Heart left ventricle (tissue), 16 donors: ENCODE measurements at regions not wholly inside any gene's neighbourhood (a gene's known extent, or its start where the extent isn't known, plus 50 kb on each side); places are given as distances from the start of the nearest gene placed in this dataset.

Experiments
- ATAC-seq, 4 donors: fragments of 200-7000 bp; cut with Tn5 transposase; one replicate each; pipeline ENCODE4 v1.9.1; 2020 to 2022; ENCODE audit warnings: moderate library complexity in 4 of 4, mild to moderate bottlenecking in 3 of 4, moderate number of reproducible peaks in 1 of 4
- DNase-seq, 5 donors: peaks; one replicate each; pipeline ENCODE4 v3.0.0-alpha.2; 2020
- H3K27ac ChIP-seq, 12 donors: fragments of 200-600 bp; sonication (generic) in 4 of 12; one replicate each; pipeline versions ENCODE4 v1.5.0 to v1.8.0; 2016 to 2022; ENCODE audit warnings: mild to moderate bottlenecking in 2 of 12
- H3K27me3 ChIP-seq, 9 donors: fragments of 200-600 bp; sonication (generic) in 2 of 9; one replicate each; pipeline versions ENCODE4 v1.5.1 to v1.8.0; 2016 to 2022; ENCODE audit warnings: mild to moderate bottlenecking in 3 of 9
- H3K36me3 ChIP-seq, 9 donors: fragments of 200-600 bp; sonication (generic) in 2 of 9; one replicate each; pipeline versions ENCODE4 v1.5.0 to v1.8.0; 2018 to 2022; ENCODE audit warnings: mild to moderate bottlenecking in 2 of 9
- H3K4me1 ChIP-seq, 12 donors: fragments of 200-600 bp; sonication (generic) in 4 of 12; one replicate each; pipeline versions ENCODE4 v1.5.0 to v1.8.0; 2016 to 2022; ENCODE audit warnings: mild to moderate bottlenecking in 3 of 12
- H3K4me3 ChIP-seq, 12 donors: fragments of 200-600 bp; sonication (generic) in 4 of 12; one replicate each; pipeline versions ENCODE4 v1.5.0 to v1.8.0; 2017 to 2022; ENCODE audit warnings: mild to moderate bottlenecking in 9 of 12, moderate library complexity in 4 of 12
- H3K9me3 ChIP-seq, 12 donors: fragments of 200-600 bp; sonication (generic) in 4 of 12; one replicate each; pipeline versions ENCODE4 v1.5.0 to v1.8.0; 2016 to 2022; ENCODE audit warnings: mild to moderate bottlenecking in 1 of 12
- POLR2A ChIP-seq, 2 donors: fragments of 450-650 bp; IDR thresholded peaks; one replicate each; pipeline ENCODE4 v1.6.1; 2017; ENCODE audit warnings: antibody characterized with exemption in 2 of 2, mild to moderate bottlenecking in 2 of 2, moderate library complexity in 2 of 2
- WGBS, 4 donors: extraction: QIAGEN DNeasy Blood & Tissue Kit in 2 of 4; methylation state at CpG; one replicate each; pipeline versions ENCODE4 v1.1.5 to v1.1.7; 2013 to 2018; 5-methylcytosine and 5-hydroxymethylcytosine counted together
- intact Hi-C, 10 donors: fragments of 100-400 bp; cut with DNase I; formaldehyde crosslinking; loops; one replicate each; pipeline versions ENCODE4 v1.11.1 to v1.14.2; 2022
- TF ChIP-seq, protein P1 (sequence below), 12 donors: fragments of 200-600 bp; sonication (generic) in 4 of 12; IDR thresholded peaks; one replicate each; pipeline versions ENCODE4 v1.5.0 to v1.8.0; 2018 to 2022; ENCODE audit warnings: antibody characterized with exemption in 12 of 12, mild to moderate bottlenecking in 5 of 12
- donor health status: ischemic (EF 13 %, LVEDD 7.1; RV severe dilation, severe dysfunction).
- donor health status: healthy with polysubstance abuse.
- donor health status: DM: no; HTN: yes; CAD: no.
- donor health status: DM: no; HTN: no; CAD: no.
- donor health status: ischemic (EF 25% LVEDD 6.9; RV normal size, moderate dysfunction).
- donor health status: ischemic (EF 25% LVEDD 5.7; RV mildly dilated, moderate dysfunction).
- donor health status: healthy.
- donor health status: DM: yes; HTN: yes; CAD: no.
- donor health status: ischemic (EF 35%, LVEDD 5.7; RV mildly dilated, moderate dysfunction).
- donor health status: nonischemic (EF 11% LVEDD 7.7; RV severe dilation, severe dysfunction).
- donor health status: DM: yes; HTN: yes; CAD: no.
- donor health status: PGD.
- donor health status: ischemic (EF 29% LVEDD 5.4; RV normal size, mild dysfunction).
- donor health status: nonischemic (EF 23%, LVEDD 6.1; RV moderate dilation, normal function).

DNA sequence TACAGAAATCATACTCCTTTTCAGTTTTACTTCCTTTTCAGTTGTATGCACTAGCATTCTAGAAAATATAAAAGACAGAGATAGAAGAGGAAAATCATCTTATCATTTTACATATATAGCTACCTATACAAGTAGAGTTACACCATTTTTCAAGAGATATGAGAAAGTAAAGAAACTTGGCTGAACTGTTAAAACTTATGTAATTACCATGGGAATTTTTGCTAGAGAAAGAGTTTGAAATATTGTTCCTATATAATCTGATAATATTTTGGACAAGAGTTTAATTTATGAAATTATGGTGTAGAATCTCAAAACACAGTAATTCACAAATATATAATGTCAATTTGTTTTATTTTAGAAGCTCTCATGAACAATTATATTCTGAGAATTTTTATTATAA lies 180.8 kb downstream of the PLPPR4 start:
- H3K4me3 ChIP-seq: no peak overlapping the region
- no peak for ATAC-seq
- H3K27ac ChIP-seq: no peak overlapping the region
- no peak for DNase-seq
- TF ChIP-seq, protein P1, sequence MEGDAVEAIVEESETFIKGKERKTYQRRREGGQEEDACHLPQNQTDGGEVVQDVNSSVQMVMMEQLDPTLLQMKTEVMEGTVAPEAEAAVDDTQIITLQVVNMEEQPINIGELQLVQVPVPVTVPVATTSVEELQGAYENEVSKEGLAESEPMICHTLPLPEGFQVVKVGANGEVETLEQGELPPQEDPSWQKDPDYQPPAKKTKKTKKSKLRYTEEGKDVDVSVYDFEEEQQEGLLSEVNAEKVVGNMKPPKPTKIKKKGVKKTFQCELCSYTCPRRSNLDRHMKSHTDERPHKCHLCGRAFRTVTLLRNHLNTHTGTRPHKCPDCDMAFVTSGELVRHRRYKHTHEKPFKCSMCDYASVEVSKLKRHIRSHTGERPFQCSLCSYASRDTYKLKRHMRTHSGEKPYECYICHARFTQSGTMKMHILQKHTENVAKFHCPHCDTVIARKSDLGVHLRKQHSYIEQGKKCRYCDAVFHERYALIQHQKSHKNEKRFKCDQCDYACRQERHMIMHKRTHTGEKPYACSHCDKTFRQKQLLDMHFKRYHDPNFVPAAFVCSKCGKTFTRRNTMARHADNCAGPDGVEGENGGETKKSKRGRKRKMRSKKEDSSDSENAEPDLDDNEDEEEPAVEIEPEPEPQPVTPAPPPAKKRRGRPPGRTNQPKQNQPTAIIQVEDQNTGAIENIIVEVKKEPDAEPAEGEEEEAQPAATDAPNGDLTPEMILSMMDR (IDR thresholded peaks at IDR 0.05): no peak
- no peak for TF ChIP-seq POLR2A (IDR thresholded peaks at IDR 0.05)
- H3K27me3 ChIP-seq: no peaks in the 10 kb centered on the region
- H3K9me3 ChIP-seq: peaks cover 0 to 3% (median 0%) of the 10 kb centered on the region in 12 donors
- intact Hi-C loops: no loop called here
- H3K36me3 ChIP-seq: no peaks in the 10 kb centered on the region
- peaks cover 0 to 22% (median 4%) of the 10 kb centered on the region in 12 donors for H3K4me1 ChIP-seq

DNA sequence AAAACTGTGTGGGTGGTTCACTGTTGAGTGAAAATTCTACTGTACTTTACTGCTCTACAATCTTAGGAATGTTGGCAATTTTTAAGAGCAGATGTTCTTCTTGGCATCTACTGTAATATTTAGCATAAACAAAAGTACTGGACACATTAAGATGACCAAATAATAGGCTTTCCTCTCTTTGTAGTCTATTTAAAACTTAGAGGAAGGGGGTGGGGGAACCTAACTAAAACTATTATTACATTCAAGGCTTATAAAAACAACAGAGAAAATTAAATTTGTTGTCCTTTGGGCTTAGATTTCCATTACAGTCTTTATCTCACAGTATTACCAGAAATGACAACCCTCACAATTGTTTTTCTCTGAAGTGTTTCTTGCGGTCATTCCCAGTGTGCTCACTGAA lies 181.2 kb downstream of the PLPPR4 start:
- Histone ChIP-seq H3K27ac (peak overlapping the region in 2 of 12 donors; percentile 25 to 27), H3K36me3 (no peaks in the 10 kb centered on the region), H3K4me3 (no peak overlapping the region), H3K4me1 (peaks cover 0 to 22% (median 4%) of the 10 kb centered on the region in 12 donors), H3K27me3 (no peaks in the 10 kb centered on the region), H3K9me3 (peaks cover 0 to 3% (median 0%) of the 10 kb centered on the region in 12 donors)
- DNase-seq: no peak
- TF ChIP-seq POLR2A (IDR thresholded peaks at IDR 0.05): no peak
- TF ChIP-seq, protein P1 (IDR thresholded peaks at IDR 0.05): no peak
- 46 to 63% (median 53%) methylated on average over 1 of the region's 1 CpG for WGBS, 4 donors
- ATAC-seq: peak in 2 of 4 donors; percentile 38 to 49
- intact Hi-C loops: no loop called here

DNA sequence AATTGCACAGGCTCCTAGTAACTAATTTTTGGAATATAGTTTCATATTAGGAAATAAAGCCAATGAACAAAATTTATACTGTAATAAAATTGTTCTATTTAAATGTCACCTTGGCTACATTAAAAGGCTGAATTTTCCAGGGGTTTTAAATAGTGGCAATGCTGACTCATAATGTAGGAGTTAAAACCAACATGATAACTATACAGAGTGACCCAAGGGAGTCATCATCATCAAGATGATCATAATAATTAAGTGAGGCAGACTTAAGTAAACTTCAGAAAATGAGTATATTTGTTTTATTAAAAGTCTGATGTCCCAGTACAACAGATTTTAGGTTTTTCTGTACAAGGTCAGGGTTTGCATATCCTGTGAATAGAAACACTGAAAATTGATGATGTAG lies 183.4 kb downstream of the PLPPR4 start:
- H3K27ac ChIP-seq: no peak overlapping the region
- ATAC-seq (no peak), DNase-seq (no peak)
- H3K27me3 ChIP-seq: no peaks in the 10 kb centered on the region
- intact Hi-C loops: no loop called here
- peaks cover 0 to 3% (median 0%) of the 10 kb centered on the region in 12 donors for H3K9me3 ChIP-seq
- peaks cover 0 to 18% (median 2%) of the 10 kb centered on the region in 12 donors for H3K4me1 ChIP-seq
- no peak overlapping the region for H3K4me3 ChIP-seq
- TF ChIP-seq POLR2A (IDR thresholded peaks at IDR 0.05): no peak
- TF ChIP-seq, protein P1 (IDR thresholded peaks at IDR 0.05): no peak
- H3K36me3 ChIP-seq: no peaks in the 10 kb centered on the region

DNA sequence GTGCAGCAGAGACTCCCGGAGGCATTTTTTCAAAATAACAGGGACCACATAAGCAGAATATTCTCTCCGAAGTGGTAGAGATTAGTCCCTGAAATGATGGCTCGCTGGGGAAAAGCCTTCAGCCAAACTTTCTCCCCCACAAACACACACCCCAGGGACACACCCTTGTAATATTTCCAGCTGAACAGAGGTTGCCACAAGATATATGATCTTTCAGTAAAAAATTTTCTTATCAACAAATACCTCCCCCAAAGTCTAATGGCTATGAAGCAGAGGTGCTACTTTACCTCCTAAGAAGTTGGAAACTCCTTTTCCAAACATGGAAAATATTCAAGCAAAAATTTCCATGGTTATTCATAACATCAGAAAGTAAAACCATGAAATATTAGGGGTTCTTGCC lies 190.2 kb upstream of the PALMD start:
- Histone ChIP-seq H3K27ac (no peak overlapping the region), H3K9me3 (no peaks in the 10 kb centered on the region), H3K4me1 (no peaks in the 10 kb centered on the region), H3K36me3 (no peaks in the 10 kb centered on the region), H3K4me3 (no peak overlapping the region), H3K27me3 (no peaks in the 10 kb centered on the region)
- WGBS, 4 donors: 70 to 85% (median 72%) methylated on average over 3 of the region's 3 CpGs
- DNase-seq (no peak), ATAC-seq (no peak)
- intact Hi-C loops: no loop called here
- TF ChIP-seq, protein P1 (IDR thresholded peaks at IDR 0.05): no peak
- no peak for TF ChIP-seq POLR2A (IDR thresholded peaks at IDR 0.05)
